ENCODE measurements at regions not wholly inside any gene's neighbourhood (a gene's known extent, or its start where the extent isn't known, plus 50 kb on each side); places are given as distances from the start of the nearest gene placed in this dataset.

DNA sequence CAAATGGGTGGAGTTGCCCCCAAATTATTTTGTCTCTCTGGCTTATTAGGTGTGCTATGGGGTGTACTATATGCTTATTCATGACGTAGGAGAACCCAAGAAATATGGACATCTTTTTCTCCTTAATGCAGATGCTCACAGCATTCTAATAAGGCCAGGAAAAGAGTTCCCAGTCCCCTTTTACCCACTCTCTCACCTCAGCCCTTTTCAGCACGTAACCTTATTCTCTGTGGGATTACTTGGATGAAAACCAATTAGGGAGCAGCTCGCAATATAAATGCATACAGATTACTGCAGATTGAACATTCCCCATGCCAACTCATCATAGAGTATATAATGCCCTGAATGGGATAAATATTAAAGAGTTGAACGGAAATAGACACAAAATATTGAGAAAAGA, 891.2 kb upstream of the POU3F3 start:
- DNase-seq: no peak
- no peak overlapping the region for H3K27ac Mint-ChIP-seq
- H3K4me2 ChIP-seq (replicated peaks; ENCODE audit: extremely low read depth, low read length, poor library complexity, severe bottlenecking): no peak overlapping the region
- intact Hi-C loops (cut with micrococcal nuclease): no loop called here
- no peaks in the 10 kb centered on the region for H3K4me1 ChIP-seq (ENCODE audit: control insufficient read depth in 1 of 2, insufficient read depth in 2 of 2, low read length in 2 of 2)
- no peak overlapping the region for H2AFZ ChIP-seq (ENCODE audit: insufficient read depth, low read depth, low read length, poor library complexity, severe bottlenecking)
- 100% methylated on average over 1 of the region's 4 CpGs for WGBS (ENCODE audit: insufficient coverage)
- no peak overlapping the region for H3K4me3 ChIP-seq (replicated peaks in 1 of 3; ENCODE audit: low read depth in 2 of 3, low read length in 3 of 3)
- H3K27me3 ChIP-seq (ENCODE audit: control insufficient read depth in 2 of 2, insufficient read depth in 2 of 2, low read length in 2 of 2): no peaks in the 10 kb centered on the region
- H3K27me3 Mint-ChIP-seq (ENCODE audit: low read depth in 3 of 3): peaks cover 0 to 9% (median 0%) of the 10 kb centered on the region in 3 donors
- H3K4me1 Mint-ChIP-seq: no peaks in the 10 kb centered on the region
- TF ChIP-seq, protein P1, sequence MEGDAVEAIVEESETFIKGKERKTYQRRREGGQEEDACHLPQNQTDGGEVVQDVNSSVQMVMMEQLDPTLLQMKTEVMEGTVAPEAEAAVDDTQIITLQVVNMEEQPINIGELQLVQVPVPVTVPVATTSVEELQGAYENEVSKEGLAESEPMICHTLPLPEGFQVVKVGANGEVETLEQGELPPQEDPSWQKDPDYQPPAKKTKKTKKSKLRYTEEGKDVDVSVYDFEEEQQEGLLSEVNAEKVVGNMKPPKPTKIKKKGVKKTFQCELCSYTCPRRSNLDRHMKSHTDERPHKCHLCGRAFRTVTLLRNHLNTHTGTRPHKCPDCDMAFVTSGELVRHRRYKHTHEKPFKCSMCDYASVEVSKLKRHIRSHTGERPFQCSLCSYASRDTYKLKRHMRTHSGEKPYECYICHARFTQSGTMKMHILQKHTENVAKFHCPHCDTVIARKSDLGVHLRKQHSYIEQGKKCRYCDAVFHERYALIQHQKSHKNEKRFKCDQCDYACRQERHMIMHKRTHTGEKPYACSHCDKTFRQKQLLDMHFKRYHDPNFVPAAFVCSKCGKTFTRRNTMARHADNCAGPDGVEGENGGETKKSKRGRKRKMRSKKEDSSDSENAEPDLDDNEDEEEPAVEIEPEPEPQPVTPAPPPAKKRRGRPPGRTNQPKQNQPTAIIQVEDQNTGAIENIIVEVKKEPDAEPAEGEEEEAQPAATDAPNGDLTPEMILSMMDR (IDR thresholded peaks at IDR 0.05): no peak
- H3K9ac ChIP-seq (ENCODE audit: insufficient read depth, low read length, poor library complexity, severe bottlenecking): no peak overlapping the region
- H3K36me3 Mint-ChIP-seq: no peaks in the 10 kb centered on the region
- no peaks in the 10 kb centered on the region for H3K36me3 ChIP-seq (replicated peaks in 1 of 2; ENCODE audit: control insufficient read depth in 1 of 2, insufficient read depth in 2 of 2, low read length in 2 of 2)
- H3K79me2 ChIP-seq (ENCODE audit: insufficient read depth, low read length): no peaks in the 10 kb centered on the region
- H3K9me3 ChIP-seq (replicated peaks in 1 of 2; ENCODE audit: control insufficient read depth in 1 of 2, insufficient read depth in 1 of 2, low read length in 2 of 2): no peaks in the 10 kb centered on the region
- no peak overlapping the region for H3K4me3 Mint-ChIP-seq
- no peaks in the 10 kb centered on the region for H3K9me3 Mint-ChIP-seq
- H4K20me1 ChIP-seq (ENCODE audit: insufficient read depth, low read length): no peaks in the 10 kb centered on the region
- H3K27ac ChIP-seq (ENCODE audit: low read depth in 1 of 2, low read length in 2 of 2): no peak overlapping the region

DNA sequence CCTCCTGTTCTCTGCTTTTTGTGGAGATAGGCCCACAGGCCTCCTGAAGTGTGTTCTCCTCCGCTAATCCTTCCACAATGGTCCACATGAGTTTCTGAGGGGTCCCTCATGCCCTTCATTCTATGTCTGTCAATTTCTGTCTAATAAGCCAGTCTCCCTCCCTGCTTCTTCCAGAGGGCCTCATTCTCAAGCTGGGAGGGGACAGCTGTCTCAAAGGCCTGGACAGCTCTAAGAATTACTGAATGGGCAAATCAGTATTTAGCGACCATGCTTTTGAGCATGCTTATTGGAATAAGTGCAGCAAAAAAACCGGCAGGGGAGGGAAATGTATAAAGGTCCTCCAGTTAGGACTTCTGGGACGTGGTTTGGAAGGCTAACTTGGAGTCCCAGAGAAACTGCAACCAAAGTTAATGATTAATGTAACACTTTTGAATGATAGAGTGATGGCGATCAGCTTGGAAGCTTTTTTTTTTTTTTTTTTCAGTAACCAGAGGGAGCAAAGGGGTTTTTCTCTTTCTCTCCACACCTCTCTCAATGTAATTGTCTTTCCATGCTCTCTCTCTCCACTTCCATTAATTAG, 890.7 kb upstream of the POU3F3 start:
- Histone ChIP-seq H3K79me2 (ENCODE audit: insufficient read depth, low read length) (no peaks in the 10 kb centered on the region), H3K4me2 (replicated peaks; ENCODE audit: extremely low read depth, low read length, poor library complexity, severe bottlenecking) (no peak overlapping the region), H4K20me1 (ENCODE audit: insufficient read depth, low read length) (no peaks in the 10 kb centered on the region), H3K4me3 (replicated peaks in 1 of 3; ENCODE audit: low read depth in 2 of 3, low read length in 3 of 3) (no peak overlapping the region), H3K9me3 (replicated peaks in 1 of 2; ENCODE audit: control insufficient read depth in 1 of 2, insufficient read depth in 1 of 2, low read length in 2 of 2) (no peaks in the 10 kb centered on the region), H3K4me1 (ENCODE audit: control insufficient read depth in 1 of 2, insufficient read depth in 2 of 2, low read length in 2 of 2) (no peaks in the 10 kb centered on the region), H3K9ac (ENCODE audit: insufficient read depth, low read length, poor library complexity, severe bottlenecking) (no peak overlapping the region), H3K27me3 (ENCODE audit: control insufficient read depth in 2 of 2, insufficient read depth in 2 of 2, low read length in 2 of 2) (no peaks in the 10 kb centered on the region), H2AFZ (ENCODE audit: insufficient read depth, low read depth, low read length, poor library complexity, severe bottlenecking) (no peak overlapping the region), H3K27ac (ENCODE audit: low read depth in 1 of 2, low read length in 2 of 2) (no peak overlapping the region), H3K36me3 (replicated peaks in 1 of 2; ENCODE audit: control insufficient read depth in 1 of 2, insufficient read depth in 2 of 2, low read length in 2 of 2) (no peaks in the 10 kb centered on the region)
- no peak overlapping the region for H3K4me3 Mint-ChIP-seq
- intact Hi-C loops (cut with micrococcal nuclease): no loop called here
- peaks cover 0 to 9% (median 0%) of the 10 kb centered on the region in 3 donors for H3K27me3 Mint-ChIP-seq (ENCODE audit: low read depth in 3 of 3)
- TF ChIP-seq, protein P1 (IDR thresholded peaks at IDR 0.05): no peak
- H3K9me3 Mint-ChIP-seq: no peaks in the 10 kb centered on the region
- 100% methylated on average over 3 of the region's 5 CpGs for WGBS (ENCODE audit: insufficient coverage)
- DNase-seq: no peak
- no peak overlapping the region for H3K27ac Mint-ChIP-seq
- H3K4me1 Mint-ChIP-seq: no peaks in the 10 kb centered on the region
- no peaks in the 10 kb centered on the region for H3K36me3 Mint-ChIP-seq
